CD8-positive, alpha-beta memory T cell (primary cell): ENCODE measurements at regions not wholly inside any gene's neighbourhood (a gene's known extent, or its start where the extent isn't known, plus 50 kb on each side); places are given as distances from the start of the nearest gene placed in this dataset.
A peak's percentile ranks its signal among the peaks of the same experiment; 100 is the strongest.

Experiments used
- CTCF ChIA-PET: fragments of 350-600 bp; sonication (Branson Sonifier 250); formaldehyde crosslinking; loops from one replicate; lab custom pipeline; 2021; ENCODE audit warnings: antibody characterized with exemption; lab: Charles Lee
- POLR2A ChIA-PET: fragments of 350-600 bp; sonication (Branson Sonifier 250); formaldehyde crosslinking; loops from one replicate; lab custom pipeline; 2021; ENCODE audit warnings: antibody characterized with exemption; lab: Charles Lee
- DNase-seq, 5 donors: peaks; one replicate each; pipeline versions ENCODE4 v3.0.0 to v3.0.0-alpha.2; 2020 to 2022; ENCODE audit warnings: mixed read lengths in 1 of 5
- H3K27ac ChIP-seq: one replicate; pipeline ENCODE4 v1.7.0; 2013; ENCODE audit warnings: low read depth, mild to moderate bottlenecking, low read length, moderate library complexity
- H3K27me3 ChIP-seq: 2 replicates; pipeline ENCODE4 v1.7.0; 2013; ENCODE audit warnings: low read length, mild to moderate bottlenecking; ENCODE audit not compliant: insufficient read depth, poor library complexity, severe bottlenecking
- H3K36me3 ChIP-seq: 2 replicates; pipeline ENCODE4 v1.7.0; 2013; ENCODE audit warnings: mild to moderate bottlenecking, low read length, moderate library complexity; ENCODE audit not compliant: insufficient read depth
- H3K4me1 ChIP-seq: 2 replicates; pipeline ENCODE4 v1.7.0; 2013; ENCODE audit warnings: mild to moderate bottlenecking, low read length, moderate library complexity; ENCODE audit not compliant: insufficient read depth
- H3K4me3 ChIP-seq: 2 replicates; pipeline ENCODE4 v1.7.0; 2013; ENCODE audit warnings: mild to moderate bottlenecking, low read length
- H3K9me3 ChIP-seq: 2 replicates; pipeline ENCODE4 v1.7.0; 2013; ENCODE audit warnings: mild to moderate bottlenecking, low read length
- H3K27ac Mint-ChIP-seq, 8 donors: one replicate each; pipeline ENCODE4 v1.8.0; 2020 to 2021; ENCODE audit warnings: mixed read lengths in 8 of 8, mild to moderate bottlenecking in 6 of 8, inconsistent platforms in 3 of 8, moderate library complexity in 3 of 8
- H3K27me3 Mint-ChIP-seq, 2 donors: one replicate each; pipeline ENCODE4 v1.8.0; 2020 to 2021; ENCODE audit warnings: mixed read lengths in 2 of 2, mild to moderate bottlenecking in 1 of 2, moderate library complexity in 1 of 2
- H3K36me3 Mint-ChIP-seq, 3 donors: one replicate each; pipeline ENCODE4 v1.8.0; 2020 to 2021; ENCODE audit warnings: mixed read lengths in 3 of 3, inconsistent platforms in 1 of 3, mild to moderate bottlenecking in 1 of 3
- H3K4me1 Mint-ChIP-seq, 3 donors: one replicate each; pipeline ENCODE4 v1.8.0; 2020 to 2021; ENCODE audit warnings: mixed read lengths in 3 of 3, inconsistent platforms in 1 of 3, mild to moderate bottlenecking in 1 of 3
- H3K4me3 Mint-ChIP-seq, 7 donors: one replicate each; pipeline ENCODE4 v1.8.0; 2020 to 2021; ENCODE audit warnings: mixed read lengths in 7 of 7, mild to moderate bottlenecking in 6 of 7, moderate library complexity in 4 of 7, inconsistent platforms in 2 of 7
- H3K9me3 Mint-ChIP-seq, 5 donors: one replicate each; pipeline ENCODE4 v1.8.0; 2020 to 2022; ENCODE audit warnings: mixed read lengths in 5 of 5, mild to moderate bottlenecking in 3 of 5, moderate library complexity in 2 of 5, inconsistent platforms in 1 of 5

DNA sequence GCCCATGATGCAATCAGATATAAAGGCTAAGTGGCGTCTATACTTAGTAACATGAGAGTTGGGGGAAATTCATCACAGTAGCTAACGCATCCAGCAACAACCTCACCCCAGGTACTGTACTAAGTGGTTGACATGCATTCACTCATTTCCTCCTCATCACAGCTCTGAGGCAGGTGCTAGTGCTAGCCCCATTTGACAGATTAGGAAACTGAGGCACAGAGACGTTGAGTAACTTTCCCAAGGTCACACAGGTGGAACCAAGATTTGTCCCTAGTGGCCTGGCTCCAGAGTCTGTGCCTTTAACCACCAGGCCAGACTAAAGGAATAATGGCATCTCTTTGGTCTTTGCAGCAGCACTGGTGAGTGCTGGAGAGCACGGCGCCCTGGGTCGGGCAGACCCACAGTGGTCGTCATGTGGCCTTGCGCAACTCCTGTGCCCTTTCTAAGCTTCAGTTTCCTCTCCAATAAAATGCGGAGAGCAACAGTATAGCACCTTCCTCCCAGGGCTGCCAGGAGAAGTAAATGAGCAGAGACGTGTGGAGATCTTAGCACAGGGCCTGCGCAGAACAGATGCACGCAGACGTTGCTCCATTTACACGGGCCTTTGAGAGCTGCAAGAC lies 186.4 kb downstream of the BCOR start:
- Mint-ChIP-seq H3K4me3 (no peak overlapping the region), H3K36me3 (no peaks in the 10 kb centered on the region), H3K4me1 (no peaks in the 10 kb centered on the region), H3K27me3 (peaks cover 0 to 9% of the 10 kb centered on the region in 2 donors), H3K9me3 (no peaks in the 10 kb centered on the region), H3K27ac (no peak overlapping the region)
- Histone ChIP-seq H3K9me3 (no peaks in the 10 kb centered on the region), H3K36me3 (no peaks in the 10 kb centered on the region), H3K27ac (no peak overlapping the region), H3K27me3 (no peaks in the 10 kb centered on the region), H3K4me3 (no peak overlapping the region), H3K4me1 (no peaks in the 10 kb centered on the region)
- no peak for DNase-seq
- ChIA-PET CTCF (no interaction called here), POLR2A (no interaction called here)

DNA sequence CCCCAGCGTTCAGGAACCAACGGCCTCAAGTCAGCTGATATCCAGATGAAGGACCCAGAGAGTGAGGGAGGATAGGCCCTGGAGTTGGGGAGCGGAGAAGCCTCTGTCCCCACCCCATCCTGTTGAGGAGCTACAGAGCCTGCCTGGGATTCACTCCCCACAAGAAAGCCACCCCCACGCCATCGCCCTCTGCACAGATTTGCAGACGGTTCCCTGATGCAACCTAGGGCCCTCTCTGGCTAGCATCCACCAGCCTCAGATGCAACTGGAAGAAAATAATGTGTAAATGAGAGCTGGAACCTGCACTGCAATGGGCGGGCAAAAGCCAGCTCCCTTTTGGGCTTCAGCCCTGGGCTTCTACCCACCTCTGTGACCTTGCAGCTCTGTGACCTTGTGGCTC lies 185.6 kb downstream of the BCOR start:
- CTCF ChIA-PET = no interaction called here
- no peaks in the 10 kb centered on the region for H3K4me1 Mint-ChIP-seq

DNA sequence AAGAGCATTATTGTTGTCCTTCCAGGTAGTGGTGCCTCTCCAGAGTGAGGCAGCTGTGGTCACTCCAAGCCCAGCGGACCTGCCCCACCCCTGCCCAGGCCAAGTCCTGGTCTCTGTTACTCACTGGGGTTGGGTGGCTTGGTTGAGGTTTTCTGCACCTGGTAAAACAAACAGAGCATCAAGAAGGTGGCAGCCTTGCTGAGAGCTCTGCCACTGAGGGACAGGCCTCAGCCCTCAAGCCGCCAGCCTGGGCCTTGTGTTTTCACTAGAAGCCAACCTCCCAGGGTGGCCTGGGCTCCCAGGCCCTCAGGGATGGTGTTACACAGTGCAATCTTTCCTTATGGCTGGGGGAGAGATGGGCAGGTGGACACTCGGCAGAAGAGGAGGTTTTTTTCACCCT lies 182.7 kb downstream of the BCOR start:
- H3K27ac Mint-ChIP-seq = no peak overlapping the region
- POLR2A ChIA-PET = no interaction called here
- no peak overlapping the region for H3K27ac ChIP-seq

More for the DNA sequence above, 185.6 kb downstream of the BCOR start:
- Mint-ChIP-seq H3K9me3 (no peaks in the 10 kb centered on the region), H3K4me3 (no peak overlapping the region), H3K27ac (no peak overlapping the region), H3K36me3 (no peaks in the 10 kb centered on the region), H3K27me3 (peaks cover 0 to 12% of the 10 kb centered on the region in 2 donors)
- H3K36me3 ChIP-seq = no peaks in the 10 kb centered on the region
- H3K4me1 ChIP-seq = no peaks in the 10 kb centered on the region
- H3K27me3 ChIP-seq = no peaks in the 10 kb centered on the region
- H3K4me3 ChIP-seq = no peak overlapping the region
- H3K9me3 ChIP-seq = no peaks in the 10 kb centered on the region
- POLR2A ChIA-PET = no interaction called here
- no peak overlapping the region for H3K27ac ChIP-seq
- DNase-seq = no peak

GRCh38 chrX:39915596-39915995 lies 182.2 kb downstream of the BCOR start:
- no peak overlapping the region for H3K4me3 Mint-ChIP-seq

More for the DNA sequence above, 182.7 kb downstream of the BCOR start:
- CTCF ChIA-PET = no interaction called here
- H3K9me3 ChIP-seq = no peaks in the 10 kb centered on the region
- no peaks in the 10 kb centered on the region for H3K27me3 ChIP-seq
- H3K4me3 ChIP-seq = no peak overlapping the region
- Mint-ChIP-seq H3K4me1 (no peaks in the 10 kb centered on the region), H3K9me3 (no peaks in the 10 kb centered on the region), H3K4me3 (no peak overlapping the region), H3K27me3 (peaks cover 0 to 6% of the 10 kb centered on the region in 2 donors), H3K36me3 (no peaks in the 10 kb centered on the region)
- H3K4me1 ChIP-seq = no peaks in the 10 kb centered on the region
- H3K36me3 ChIP-seq = no peaks in the 10 kb centered on the region
- DNase-seq = no peak

GRCh38 chrX:39921838-39922237 lies 175.9 kb downstream of the BCOR start:
- no peaks in the 10 kb centered on the region for H3K36me3 ChIP-seq
- no peaks in the 10 kb centered on the region for H3K4me1 Mint-ChIP-seq
- H3K4me1 ChIP-seq = no peaks in the 10 kb centered on the region
- no peak overlapping the region for H3K27ac ChIP-seq
- no peak overlapping the region for H3K4me3 Mint-ChIP-seq
- H3K4me3 ChIP-seq = no peak overlapping the region
- no peak for DNase-seq
- no peaks in the 10 kb centered on the region for H3K9me3 ChIP-seq
- H3K27me3 ChIP-seq = no peaks in the 10 kb centered on the region
- POLR2A ChIA-PET = no interaction called here
- CTCF ChIA-PET = no interaction called here
- H3K27ac Mint-ChIP-seq = no peak overlapping the region
- no peaks in the 10 kb centered on the region for H3K9me3 Mint-ChIP-seq
- H3K27me3 Mint-ChIP-seq = peaks cover 0 to 2% of the 10 kb centered on the region in 2 donors
- H3K36me3 Mint-ChIP-seq = no peaks in the 10 kb centered on the region

More at GRCh38 chrX:39915596-39915995, 182.2 kb downstream of the BCOR start:
- no peaks in the 10 kb centered on the region for H3K9me3 ChIP-seq
- Mint-ChIP-seq H3K9me3 (no peaks in the 10 kb centered on the region), H3K27ac (no peak overlapping the region), H3K27me3 (peaks cover 0 to 6% of the 10 kb centered on the region in 2 donors), H3K36me3 (no peaks in the 10 kb centered on the region), H3K4me1 (no peaks in the 10 kb centered on the region)
- no peak overlapping the region for H3K4me3 ChIP-seq
- no peak for DNase-seq
- no peaks in the 10 kb centered on the region for H3K4me1 ChIP-seq
- H3K36me3 ChIP-seq = no peaks in the 10 kb centered on the region
- H3K27ac ChIP-seq = no peak overlapping the region
- CTCF ChIA-PET = no interaction called here
- POLR2A ChIA-PET = no interaction called here
- H3K27me3 ChIP-seq = no peaks in the 10 kb centered on the region

DNA sequence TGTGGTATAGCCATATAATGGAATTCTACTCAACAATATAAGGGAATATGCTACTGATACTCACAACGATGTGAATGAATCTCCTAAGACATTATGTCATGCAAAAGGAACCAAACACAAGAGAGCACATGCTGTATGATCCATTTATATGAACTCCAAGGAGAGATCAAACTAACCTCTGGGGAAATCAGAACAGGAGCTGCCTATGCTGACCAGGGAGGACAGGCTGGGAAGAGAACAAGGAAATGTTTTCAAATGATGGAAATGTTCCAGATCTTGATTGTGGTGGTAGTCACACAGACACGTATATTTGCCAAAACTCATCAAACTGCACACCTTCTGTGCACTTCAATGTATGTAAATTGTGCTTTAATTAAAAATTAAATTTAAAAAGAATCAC lies 175.3 kb downstream of the BCOR start:
- POLR2A ChIA-PET = no interaction called here
- CTCF ChIA-PET = no interaction called here
- no peak overlapping the region for H3K4me3 Mint-ChIP-seq

GRCh38 chrX:39922926-39923325 lies 174.8 kb downstream of the BCOR start:
- POLR2A ChIA-PET = no interaction called here
- H3K4me1 ChIP-seq = no peaks in the 10 kb centered on the region
- CTCF ChIA-PET = no interaction called here

More for the DNA sequence above, 175.3 kb downstream of the BCOR start:
- Histone ChIP-seq H3K9me3 (no peaks in the 10 kb centered on the region), H3K4me1 (no peaks in the 10 kb centered on the region), H3K36me3 (no peaks in the 10 kb centered on the region), H3K27ac (no peak overlapping the region), H3K27me3 (no peaks in the 10 kb centered on the region), H3K4me3 (no peak overlapping the region)
- DNase-seq = no peak
- Mint-ChIP-seq H3K9me3 (no peaks in the 10 kb centered on the region), H3K27me3 (peaks cover 0 to 5% of the 10 kb centered on the region in 2 donors), H3K36me3 (no peaks in the 10 kb centered on the region), H3K4me1 (no peaks in the 10 kb centered on the region), H3K27ac (peak overlapping the region in 2 of 8 donors; percentile 30 to 49)

DNA sequence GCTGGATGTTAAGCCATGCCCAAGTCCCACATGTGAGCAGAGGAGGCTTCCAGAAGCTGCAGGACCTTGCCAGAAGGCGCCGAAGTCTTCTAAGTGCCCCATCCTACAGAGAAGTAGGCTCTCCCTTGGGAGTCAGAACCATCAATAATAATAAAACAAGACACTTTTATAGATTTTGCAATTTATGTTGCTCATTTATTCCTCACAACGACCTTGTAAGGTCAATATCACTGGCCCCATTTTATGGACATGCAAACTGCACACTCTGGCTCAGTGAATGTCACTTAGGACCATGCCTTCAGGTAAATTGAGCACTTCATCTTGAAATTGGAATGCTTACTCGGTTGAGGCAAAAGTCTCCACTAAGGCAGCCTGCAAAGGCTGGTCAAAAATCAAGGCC lies 170.4 kb downstream of the BCOR start:
- no peak overlapping the region for H3K4me3 ChIP-seq

More at GRCh38 chrX:39922926-39923325, 174.8 kb downstream of the BCOR start:
- Histone ChIP-seq H3K27me3 (no peaks in the 10 kb centered on the region), H3K27ac (no peak overlapping the region), H3K36me3 (no peaks in the 10 kb centered on the region), H3K9me3 (no peaks in the 10 kb centered on the region), H3K4me3 (no peak overlapping the region)
- Mint-ChIP-seq H3K27me3 (peaks cover 0 to 5% of the 10 kb centered on the region in 2 donors), H3K9me3 (no peaks in the 10 kb centered on the region), H3K4me1 (no peaks in the 10 kb centered on the region), H3K4me3 (no peak overlapping the region), H3K27ac (no peak overlapping the region), H3K36me3 (no peaks in the 10 kb centered on the region)
- DNase-seq = no peak

More for the DNA sequence above, 170.4 kb downstream of the BCOR start:
- Histone ChIP-seq H3K9me3 (no peaks in the 10 kb centered on the region), H3K4me1 (no peaks in the 10 kb centered on the region), H3K27ac (no peak overlapping the region), H3K36me3 (no peaks in the 10 kb centered on the region), H3K27me3 (no peaks in the 10 kb centered on the region)
- Mint-ChIP-seq H3K9me3 (no peaks in the 10 kb centered on the region), H3K36me3 (no peaks in the 10 kb centered on the region), H3K4me3 (no peak overlapping the region), H3K27ac (peak overlapping the region in 1 of 8 donors; percentile 61), H3K27me3 (peaks cover 0 to 5% of the 10 kb centered on the region in 2 donors), H3K4me1 (no peaks in the 10 kb centered on the region)
- POLR2A ChIA-PET = no interaction called here
- CTCF ChIA-PET = no interaction called here
- DNase-seq = no peak
